GM12878 (cell line): ENCODE measurements at regions not wholly inside any gene's neighbourhood (a gene's known extent, or its start where the extent isn't known, plus 50 kb on each side); places are given as distances from the start of the nearest gene placed in this dataset.

Source experiments
- ATAC-seq: fragments of 200-7000 bp; cut with Tn5 transposase; 3 replicates; pipeline ENCODE4 v1.9.1; 2020; ENCODE audit warnings: mild to moderate bottlenecking, moderate library complexity
- BruUV-seq: library from RNA; stranded (reverse); fragments of 400-500 nt; replicated peaks from 2 replicates; lab custom pipeline; 2021; lab: Mats Ljungman, UMichigan
- CTCF ChIA-PET: fragments of 300-600 bp; sonication (Branson Sonifier 250); formaldehyde crosslinking; extraction: SDS; loops from one replicate; lab custom pipeline; 2021; ENCODE audit warnings: inconsistent platforms; lab: Yijun Ruan, JAX
- POLR2A ChIA-PET: fragments of 350-600 bp; formaldehyde crosslinking; extraction: SDS; loops from one replicate; lab custom pipeline; 2021; ENCODE audit warnings: inconsistent platforms; lab: Charles Lee
- RAD21 ChIA-PET: fragments of 300-600 bp; sonication (Branson Sonifier 250); formaldehyde crosslinking; loops from one replicate; lab custom pipeline; 2023; ENCODE audit warnings: antibody characterized with exemption; ENCODE audit not compliant: unreplicated experiment; lab: Charles Lee
- SMC1A ChIA-PET: fragments of 300-600 bp; sonication (Branson Sonifier 250); formaldehyde crosslinking; loops from one replicate; lab custom pipeline; 2023; ENCODE audit not compliant: unreplicated experiment, uncharacterized antibody; lab: Charles Lee
- DNase-seq: peaks from one replicate; pipeline ENCODE4 v3.0.0-alpha.2; 2011; ENCODE audit warnings: low read depth, low spot score
- FAIRE-seq: peaks from 3 replicates; lab custom pipeline; 2011; peaks lifted over from hg19 to GRCh38; lab: Jason Lieb, UNC
- H2AFZ ChIP-seq: 2 replicates; pipeline ENCODE4 v1.6.0; 2011; ENCODE audit warnings: low read depth, low read length, control low read depth; ENCODE audit not compliant: control insufficient read depth
- H3K27ac ChIP-seq: 2 replicates; pipeline ENCODE4 v1.5.1; 2011; ENCODE audit warnings: control low read depth; ENCODE audit not compliant: control insufficient read depth, insufficient read depth
- H3K27me3 ChIP-seq, 2 experiments: replicated peaks in 1 of 2; 2 replicates each; pipeline versions ENCODE4 v1.6.0 to v1.6.1; 2011; ENCODE audit warnings: low read length in 1 of 2; ENCODE audit not compliant: control insufficient read depth in 2 of 2, insufficient read depth in 2 of 2
- H3K36me3 ChIP-seq, 2 experiments: 2 replicates each; pipeline ENCODE4 v1.5.1; 2011; ENCODE audit warnings: low read length in 1 of 2; ENCODE audit not compliant: control insufficient read depth in 2 of 2, insufficient read depth in 2 of 2
- H3K4me1 ChIP-seq: 2 replicates; pipeline ENCODE4 v1.6.1; 2011; ENCODE audit warnings: mild to moderate bottlenecking, low read length, moderate library complexity, mixed read lengths; ENCODE audit not compliant: control insufficient read depth, insufficient read depth
- H3K4me2 ChIP-seq: 2 replicates; pipeline ENCODE4 v1.6.0; 2011; ENCODE audit warnings: control low read depth; ENCODE audit not compliant: control insufficient read depth, insufficient read depth
- H3K4me3 ChIP-seq: fragments of 200-600 bp; sonication (generic); 2 replicates; pipeline ENCODE4 v1.5.1; 2016
- H3K79me2 ChIP-seq: 2 replicates; pipeline ENCODE4 v1.6.0; 2011; ENCODE audit warnings: low read length; ENCODE audit not compliant: control insufficient read depth, insufficient read depth
- H3K9ac ChIP-seq: 2 replicates; pipeline ENCODE4 v1.8.0; 2011; ENCODE audit warnings: low read length, control low read depth, mixed read lengths; ENCODE audit not compliant: control insufficient read depth, insufficient read depth
- H3K9me3 ChIP-seq: replicated peaks from 3 replicates; pipeline ENCODE4 v1.5.1; 2011; ENCODE audit warnings: mild to moderate bottlenecking, low read length; ENCODE audit not compliant: control insufficient read depth, insufficient read depth
- H4K20me1 ChIP-seq: 2 replicates; pipeline ENCODE4 v1.6.0; 2011; ENCODE audit not compliant: control insufficient read depth, insufficient read depth
- NKRF ChIP-seq: fragments of 450-650 bp; conservative IDR thresholded peaks from 2 replicates; pipeline ENCODE4 v1.6.1; 2017; ENCODE audit warnings: mild to moderate bottlenecking, moderate library complexity
- SPI1 ChIP-seq: IDR thresholded peaks from 2 replicates; pipeline ENCODE4 v1.6.1; 2011; ENCODE audit warnings: low read depth, mild to moderate bottlenecking, low read length, moderate library complexity, borderline replicate concordance; ENCODE audit not compliant: insufficient read depth
- USF1 ChIP-seq: IDR thresholded peaks from 2 replicates; pipeline ENCODE4 v1.6.1; 2011; ENCODE audit warnings: borderline replicate concordance, low read depth, mild to moderate bottlenecking, moderate library complexity, mixed read lengths, low read length; ENCODE audit not compliant: insufficient read depth; ENCODE audit errors: extremely low read length
- WGBS: methylation state at CpG from one replicate; pipeline ENCODE4 v1.1.6; 2016; ENCODE audit warnings: low lambda C conversion rate; ENCODE audit not compliant: insufficient replicate concordance, insufficient coverage; ENCODE audit errors: missing lambda C conversion rate; 5-methylcytosine and 5-hydroxymethylcytosine counted together
- in situ Hi-C: fragments of 300-500 bp; cut with MboI; formaldehyde crosslinking; loops from 9 replicates; pipeline ENCODE4 v1.14.3; 2018; ENCODE audit warnings: mixed read lengths
- intact Hi-C: fragments of 100-400 bp; cut with micrococcal nuclease; formaldehyde crosslinking; loops from one replicate; pipeline ENCODE4 v1.14.2; 2022; ENCODE audit not compliant: unreplicated experiment

DNA sequence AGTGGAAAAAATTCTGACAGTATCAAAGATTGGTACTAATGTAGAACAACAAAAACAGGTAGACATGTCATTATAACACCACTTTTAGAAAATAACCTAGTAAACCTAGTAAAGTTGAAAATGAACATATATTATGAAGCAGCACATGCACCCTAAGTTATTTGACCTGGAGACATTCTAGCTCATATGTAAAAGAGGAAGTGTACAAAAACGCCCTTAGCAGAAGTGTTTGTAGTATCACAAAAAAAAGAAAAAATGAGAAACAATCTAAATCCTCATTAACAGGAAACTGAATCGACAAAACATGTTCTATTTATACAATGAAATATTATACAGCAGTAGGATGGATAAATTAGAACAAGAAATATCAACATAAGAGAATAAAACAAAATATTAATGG is 318.9 kb upstream of the PPP1R2C start:
- SMC1A ChIA-PET, result interaction anchor here (0.7 kb wide), 1 partner anchor 20 kb away, joined by 3 read pairs; no protein-coding TSS in a partner anchor
- 0% methylated on average over 2 of the region's 2 CpGs for WGBS

More for the DNA sequence above, 318.9 kb upstream of the PPP1R2C start:
- POLR2A ChIA-PET, result no interaction called here
- DNase-seq (no peak), ATAC-seq (no peak), FAIRE-seq (no peak)
- no peak overlapping the region for H2AFZ ChIP-seq
- H3K9ac ChIP-seq, result no peak overlapping the region
- no peaks in the 10 kb centered on the region for H3K79me2 ChIP-seq
- TF ChIP-seq NKRF (no peak), SPI1 (peak; percentile 61; the same call in 1 of the 2 replicates), USF1 (no peak)
- H3K4me2 ChIP-seq, result no peak overlapping the region
- BruUV-seq, result no TSS peak
- intact Hi-C loops, result no loop called here
- RAD21 ChIA-PET, result no interaction called here
- H3K4me1 ChIP-seq, result no peaks in the 10 kb centered on the region
- H4K20me1 ChIP-seq, result no peaks in the 10 kb centered on the region
- H3K4me3 ChIP-seq, result no peak overlapping the region
- no peaks in the 10 kb centered on the region for H3K27me3 ChIP-seq
- no peaks in the 10 kb centered on the region for H3K9me3 ChIP-seq
- CTCF ChIA-PET, result no interaction called here
- no peaks in the 10 kb centered on the region for H3K36me3 ChIP-seq
- in situ Hi-C loops, result no loop called here
- H3K27ac ChIP-seq, result no peak overlapping the region
